Glutamatergic neuron (in vitro differentiated cells): ENCODE measurements at regions not wholly inside any gene's neighbourhood (a gene's known extent, or its start where the extent isn't known, plus 50 kb on each side); places are given as distances from the start of the nearest gene placed in this dataset.

Experiments used
- DNase-seq: peaks from one replicate; pipeline ENCODE4 v3.0.0; 2022
- H3K27ac Mint-ChIP-seq: one replicate; pipeline ENCODE4 v1.8.0; 2020; ENCODE audit warnings: mild to moderate bottlenecking, mixed read lengths, inconsistent platforms; ENCODE audit not compliant: unreplicated experiment
- H3K27me3 Mint-ChIP-seq: one replicate; pipeline ENCODE4 v1.8.0; 2020; ENCODE audit warnings: mild to moderate bottlenecking, moderate library complexity, mixed read lengths, inconsistent platforms; ENCODE audit not compliant: unreplicated experiment
- H3K36me3 Mint-ChIP-seq: one replicate; pipeline ENCODE4 v1.8.0; 2020; ENCODE audit warnings: mild to moderate bottlenecking, mixed read lengths, inconsistent platforms; ENCODE audit not compliant: unreplicated experiment
- H3K4me1 Mint-ChIP-seq: one replicate; pipeline ENCODE4 v1.8.0; 2020; ENCODE audit warnings: mild to moderate bottlenecking, low read depth, mixed read lengths, inconsistent platforms; ENCODE audit not compliant: unreplicated experiment
- H3K4me3 Mint-ChIP-seq: one replicate; pipeline ENCODE4 v1.8.0; 2020; ENCODE audit warnings: mild to moderate bottlenecking, mixed read lengths, inconsistent platforms; ENCODE audit not compliant: unreplicated experiment
- H3K9me3 Mint-ChIP-seq: one replicate; pipeline ENCODE4 v1.8.0; 2020; ENCODE audit warnings: mild to moderate bottlenecking, moderate library complexity, mixed read lengths, inconsistent platforms; ENCODE audit not compliant: unreplicated experiment
- CTCF ChIP-seq: fragments of 200-600 bp; sonication (generic); IDR thresholded peaks from one replicate; pipeline ENCODE4 v1.5.0; 2021; ENCODE audit not compliant: partially characterized antibody, unreplicated experiment

- Mint-ChIP-seq H3K27ac (no peak overlapping the region), H3K27me3 (peaks cover 2% of the 10 kb centered on the region), H3K4me1 (peaks cover 14% of the 10 kb centered on the region), H3K9me3 (no peaks in the 10 kb centered on the region), H3K4me3 (no peak overlapping the region), H3K36me3 (no peaks in the 10 kb centered on the region)
- no peak for DNase-seq
- TF ChIP-seq CTCF, result no peak
Observed at GRCh38 chr2:144592500-144593256, 72.8 kb upstream of the ZEB2 start.

- H3K4me3 Mint-ChIP-seq, result no peak overlapping the region
- H3K4me1 Mint-ChIP-seq, result peaks cover 5% of the 10 kb centered on the region
- H3K27me3 Mint-ChIP-seq, result peaks cover 2% of the 10 kb centered on the region
Observed at GRCh38 chr2:144587306-144587705, 67.4 kb upstream of the ZEB2 start.

GRCh38 chr2:144586476-144586875, 66.6 kb upstream of the ZEB2 start:
- no peak for DNase-seq
- no peaks in the 10 kb centered on the region for H3K36me3 Mint-ChIP-seq
- H3K9me3 Mint-ChIP-seq, result no peaks in the 10 kb centered on the region
- no peak overlapping the region for H3K27ac Mint-ChIP-seq
- no peak for TF ChIP-seq CTCF
- H3K27me3 Mint-ChIP-seq, result peaks cover 2% of the 10 kb centered on the region
- no peak overlapping the region for H3K4me3 Mint-ChIP-seq
- peaks cover 7% of the 10 kb centered on the region for H3K4me1 Mint-ChIP-seq

More at GRCh38 chr2:144587306-144587705, 67.4 kb upstream of the ZEB2 start:
- DNase-seq, result no peak
- Mint-ChIP-seq H3K9me3 (no peaks in the 10 kb centered on the region), H3K36me3 (no peaks in the 10 kb centered on the region), H3K27ac (no peak overlapping the region)
- no peak for TF ChIP-seq CTCF

GRCh38 chr2:144583741-144584453, 64.0 kb upstream of the ZEB2 start:
- H3K27me3 Mint-ChIP-seq, result peaks cover 2% of the 10 kb centered on the region
- no peaks in the 10 kb centered on the region for H3K9me3 Mint-ChIP-seq
- no peak overlapping the region for H3K27ac Mint-ChIP-seq
- H3K4me1 Mint-ChIP-seq, result peaks cover 6% of the 10 kb centered on the region
- H3K4me3 Mint-ChIP-seq, result no peak overlapping the region
- no peak for DNase-seq
- no peaks in the 10 kb centered on the region for H3K36me3 Mint-ChIP-seq
- TF ChIP-seq CTCF, result no peak

GRCh38 chr2:144583381-144583729, 63.4 kb upstream of the ZEB2 start:
- no peak overlapping the region for H3K4me3 Mint-ChIP-seq
- H3K27me3 Mint-ChIP-seq, result peaks cover 2% of the 10 kb centered on the region
- H3K36me3 Mint-ChIP-seq, result no peaks in the 10 kb centered on the region
- no peaks in the 10 kb centered on the region for H3K9me3 Mint-ChIP-seq
- TF ChIP-seq CTCF, result no peak
- no peak for DNase-seq
- H3K4me1 Mint-ChIP-seq, result peaks cover 6% of the 10 kb centered on the region
- H3K27ac Mint-ChIP-seq, result no peak overlapping the region
